ENCODE measurements at regions not wholly inside any gene's neighbourhood (a gene's known extent, or its start where the extent isn't known, plus 50 kb on each side); places are given as distances from the start of the nearest gene placed in this dataset.

DNA sequence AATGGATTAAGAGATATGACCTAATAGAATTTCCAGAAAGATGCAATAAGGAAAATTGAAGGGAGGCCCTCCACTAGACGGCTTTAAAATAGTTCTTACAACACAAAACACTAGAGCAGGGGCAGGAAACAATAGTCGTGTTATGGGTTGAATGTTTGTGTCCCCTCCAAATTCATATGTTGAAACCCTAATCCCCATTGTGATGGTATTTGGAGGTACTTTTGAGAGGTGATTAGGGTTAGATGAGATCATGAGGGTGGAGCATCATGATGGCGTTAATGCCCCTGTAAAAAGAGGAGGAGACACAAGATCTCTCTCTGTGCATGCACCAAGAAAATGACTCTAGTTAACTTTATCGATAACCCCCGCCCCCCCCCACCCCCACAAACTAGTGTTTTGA lies 104.0 kb upstream of the HMGN3 start:
- H3K27ac Mint-ChIP-seq, result no peak overlapping the region
- peaks cover 0 to 3% (median 0%) of the 10 kb centered on the region in 3 donors for H3K9me3 Mint-ChIP-seq
- H3K4me1 Mint-ChIP-seq, result no peaks in the 10 kb centered on the region
- no CpG with 5 or more reads among the region's 5 CpGs for WGBS (ENCODE audit: insufficient coverage)
- DNase-seq, result no peak
- CTCF ChIA-PET, result interaction anchor here in 1 of 2 donors (0.7 kb wide), 1 partner anchor 262 kb away, joined by 4 read pairs; no protein-coding TSS in a partner anchor
- ATAC-seq (replicated peaks in 1 of 4), result no peak
- H3K27me3 Mint-ChIP-seq, result peaks cover 3% of the 10 kb centered on the region in 2 donors
- no peaks in the 10 kb centered on the region for H3K36me3 Mint-ChIP-seq
- Histone ChIP-seq H3K36me3 (ENCODE audit: control insufficient read depth in 2 of 2, extremely low read depth in 1 of 2, insufficient read depth in 1 of 2, low read length in 1 of 2) (no peaks in the 10 kb centered on the region), H3K27ac (ENCODE audit: low read length) (no peak overlapping the region), H3K27me3 (replicated peaks in 1 of 2; ENCODE audit: control insufficient read depth in 2 of 2, extremely low read depth in 1 of 2, insufficient read depth in 2 of 2, low read length in 1 of 2) (no peaks in the 10 kb centered on the region), H3K4me1 (ENCODE audit: control insufficient read depth in 1 of 2, extremely low read depth in 1 of 2, insufficient read depth in 2 of 2, low read length in 2 of 2) (no peaks in the 10 kb centered on the region), H3K4me3 (ENCODE audit: control insufficient read depth in 1 of 2, extremely low read depth in 1 of 2, low read length in 1 of 2) (no peak overlapping the region), H3K9me3 (no peaks in the 10 kb centered on the region)
- POLR2A ChIA-PET, result no interaction called here
- H3K4me3 Mint-ChIP-seq, result no peak overlapping the region

DNA sequence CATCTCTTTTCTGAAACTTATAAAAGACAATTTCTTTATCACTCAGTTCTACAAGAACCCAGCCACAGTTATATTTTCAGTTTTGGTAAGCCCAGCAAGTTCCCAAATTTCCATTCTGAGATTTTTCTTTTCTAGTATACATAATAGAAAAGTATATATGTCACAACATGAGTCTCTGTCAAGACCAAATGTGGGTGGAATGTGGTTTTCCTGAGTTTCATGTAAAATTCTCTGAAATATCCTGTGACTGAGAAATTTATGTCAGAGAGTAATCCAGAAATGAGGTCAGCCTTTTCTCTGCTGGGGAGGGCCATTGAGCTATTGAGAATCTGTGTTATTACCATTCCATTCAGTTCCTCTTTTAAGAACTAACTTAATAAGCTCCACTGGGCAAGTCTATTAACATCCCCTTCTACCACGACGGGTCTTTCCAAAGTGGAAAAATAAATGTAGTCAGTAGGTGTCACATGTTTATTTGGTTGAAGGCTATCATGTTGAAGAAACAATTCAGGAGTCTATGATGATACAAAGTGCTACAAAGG lies 100.7 kb upstream of the HMGN3 start:
- no peaks in the 10 kb centered on the region for H3K4me1 Mint-ChIP-seq
- H3K4me3 Mint-ChIP-seq, result no peak overlapping the region
- H3K27me3 Mint-ChIP-seq, result peaks cover 7 to 19% of the 10 kb centered on the region in 2 donors
- no peak overlapping the region for H3K4me3 ChIP-seq (ENCODE audit: control insufficient read depth in 1 of 2, extremely low read depth in 1 of 2, low read length in 1 of 2)
- CTCF ChIA-PET, result no interaction called here
- POLR2A ChIA-PET, result no interaction called here
- no peaks in the 10 kb centered on the region for H3K4me1 ChIP-seq (ENCODE audit: control insufficient read depth in 1 of 2, extremely low read depth in 1 of 2, insufficient read depth in 2 of 2, low read length in 2 of 2)
- H3K27ac Mint-ChIP-seq, result no peak overlapping the region
- no peaks in the 10 kb centered on the region for H3K36me3 ChIP-seq (ENCODE audit: control insufficient read depth in 2 of 2, extremely low read depth in 1 of 2, insufficient read depth in 1 of 2, low read length in 1 of 2)
- H3K9me3 Mint-ChIP-seq, result no peaks in the 10 kb centered on the region
- ATAC-seq (replicated peaks in 1 of 4), result no peak
- no peaks in the 10 kb centered on the region for H3K9me3 ChIP-seq
- DNase-seq, result no peak
- no CpG with 5 or more reads among the region's 2 CpGs for WGBS (ENCODE audit: insufficient coverage)
- H3K36me3 Mint-ChIP-seq, result no peaks in the 10 kb centered on the region
- H3K27me3 ChIP-seq (replicated peaks in 1 of 2; ENCODE audit: control insufficient read depth in 2 of 2, extremely low read depth in 1 of 2, insufficient read depth in 2 of 2, low read length in 1 of 2), result no peaks in the 10 kb centered on the region
- H3K27ac ChIP-seq (ENCODE audit: low read length), result no peak overlapping the region

DNA sequence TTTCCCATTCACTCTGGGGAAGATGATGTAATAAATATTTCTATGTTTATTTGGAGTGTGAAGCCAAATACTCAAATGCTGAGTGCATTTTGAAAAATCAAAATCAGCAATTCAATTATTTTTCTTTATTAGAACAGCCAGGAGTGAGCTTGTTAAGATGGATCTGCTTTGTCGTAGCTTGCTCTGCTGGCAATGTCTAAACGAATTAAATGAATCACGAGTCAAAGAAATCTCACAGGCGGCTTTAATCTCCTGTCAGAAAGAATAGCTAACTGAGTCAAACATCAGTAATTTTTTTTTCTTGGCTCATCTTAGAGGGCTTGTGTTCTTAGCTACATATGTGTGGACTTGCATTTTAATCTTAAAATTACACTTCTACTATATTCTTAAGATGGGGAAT lies 100.2 kb upstream of the HMGN3 start:
- ChIA-PET CTCF (no interaction called here), POLR2A (no interaction called here)
- Histone ChIP-seq H3K27me3 (replicated peaks in 1 of 2; ENCODE audit: control insufficient read depth in 2 of 2, extremely low read depth in 1 of 2, insufficient read depth in 2 of 2, low read length in 1 of 2) (no peaks in the 10 kb centered on the region), H3K27ac (ENCODE audit: low read length) (no peak overlapping the region), H3K4me3 (ENCODE audit: control insufficient read depth in 1 of 2, extremely low read depth in 1 of 2, low read length in 1 of 2) (no peak overlapping the region), H3K4me1 (ENCODE audit: control insufficient read depth in 1 of 2, extremely low read depth in 1 of 2, insufficient read depth in 2 of 2, low read length in 2 of 2) (no peaks in the 10 kb centered on the region), H3K9me3 (no peaks in the 10 kb centered on the region), H3K36me3 (ENCODE audit: control insufficient read depth in 2 of 2, extremely low read depth in 1 of 2, insufficient read depth in 1 of 2, low read length in 1 of 2) (no peaks in the 10 kb centered on the region)
- Mint-ChIP-seq H3K27ac (no peak overlapping the region), H3K9me3 (no peaks in the 10 kb centered on the region), H3K4me3 (no peak overlapping the region), H3K27me3 (peaks cover 7 to 19% of the 10 kb centered on the region in 2 donors), H3K36me3 (no peaks in the 10 kb centered on the region), H3K4me1 (no peaks in the 10 kb centered on the region)
- DNase-seq (no peak), ATAC-seq (replicated peaks in 1 of 4) (no peak)
- no CpG with 5 or more reads among the region's 4 CpGs for WGBS (ENCODE audit: insufficient coverage)

DNA sequence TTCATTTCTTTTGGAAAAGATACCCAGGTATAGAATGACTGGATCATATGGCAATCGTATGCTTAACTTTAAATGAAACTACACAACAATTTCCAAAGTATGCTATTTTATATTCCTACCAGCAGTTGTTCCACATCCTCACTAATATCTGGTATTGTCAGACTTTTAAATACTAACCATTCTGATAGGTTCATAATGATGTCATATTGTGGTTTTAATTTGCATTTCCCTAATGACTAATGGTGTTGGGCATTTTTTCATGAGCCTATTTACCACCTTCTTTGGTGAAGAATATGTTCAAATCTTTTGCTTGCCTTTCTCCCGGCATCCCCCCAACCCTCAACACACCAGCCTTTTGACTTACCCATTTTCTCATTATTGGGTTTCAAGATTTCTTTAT lies 96.2 kb upstream of the HMGN3 start:
- H3K9me3 Mint-ChIP-seq, result peaks cover 0 to 3% (median 0%) of the 10 kb centered on the region in 3 donors
- DNase-seq, result no peak
- H3K4me3 Mint-ChIP-seq, result no peak overlapping the region

DNA sequence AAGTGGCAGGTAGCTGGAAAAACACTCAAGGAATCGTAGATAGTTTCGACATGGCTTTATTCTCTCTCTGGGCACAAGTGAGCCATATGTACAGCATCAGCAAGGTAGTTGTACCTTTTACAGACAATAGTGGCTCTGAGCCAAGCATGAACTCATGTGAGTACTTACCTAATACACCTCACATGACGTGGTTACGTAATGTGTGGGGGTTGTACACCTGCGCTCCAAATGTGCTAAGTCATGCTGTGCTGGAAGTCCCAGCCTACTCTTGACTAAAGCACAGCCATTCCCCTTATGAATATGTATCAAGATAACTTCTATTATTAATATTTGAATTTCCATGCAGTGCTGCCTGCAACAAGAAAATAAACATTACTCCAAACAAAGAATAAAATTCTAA lies 78.8 kb upstream of the HMGN3 start:
- CTCF ChIA-PET, result no interaction called here
- no peak overlapping the region for H3K4me3 Mint-ChIP-seq

More for the DNA sequence above, 96.2 kb upstream of the HMGN3 start:
- no peak overlapping the region for H3K27ac Mint-ChIP-seq
- peaks cover 10 to 27% of the 10 kb centered on the region in 2 donors for H3K27me3 Mint-ChIP-seq
- Histone ChIP-seq H3K27me3 (replicated peaks in 1 of 2; ENCODE audit: control insufficient read depth in 2 of 2, extremely low read depth in 1 of 2, insufficient read depth in 2 of 2, low read length in 1 of 2) (no peaks in the 10 kb centered on the region), H3K9me3 (no peaks in the 10 kb centered on the region), H3K4me3 (ENCODE audit: control insufficient read depth in 1 of 2, extremely low read depth in 1 of 2, low read length in 1 of 2) (no peak overlapping the region), H3K27ac (ENCODE audit: low read length) (no peak overlapping the region), H3K4me1 (ENCODE audit: control insufficient read depth in 1 of 2, extremely low read depth in 1 of 2, insufficient read depth in 2 of 2, low read length in 2 of 2) (no peaks in the 10 kb centered on the region), H3K36me3 (ENCODE audit: control insufficient read depth in 2 of 2, extremely low read depth in 1 of 2, insufficient read depth in 1 of 2, low read length in 1 of 2) (no peaks in the 10 kb centered on the region)
- H3K4me1 Mint-ChIP-seq, result no peaks in the 10 kb centered on the region
- ChIA-PET CTCF (interaction anchor here in 1 of 2 donors (0.6 kb wide), 1 partner anchor 1808 kb away, joined by 3 read pairs; no protein-coding TSS in a partner anchor), POLR2A (no interaction called here)
- no peak for ATAC-seq (replicated peaks in 1 of 4)
- no CpG with 5 or more reads among the region's 2 CpGs for WGBS (ENCODE audit: insufficient coverage)
- H3K36me3 Mint-ChIP-seq, result no peaks in the 10 kb centered on the region

DNA sequence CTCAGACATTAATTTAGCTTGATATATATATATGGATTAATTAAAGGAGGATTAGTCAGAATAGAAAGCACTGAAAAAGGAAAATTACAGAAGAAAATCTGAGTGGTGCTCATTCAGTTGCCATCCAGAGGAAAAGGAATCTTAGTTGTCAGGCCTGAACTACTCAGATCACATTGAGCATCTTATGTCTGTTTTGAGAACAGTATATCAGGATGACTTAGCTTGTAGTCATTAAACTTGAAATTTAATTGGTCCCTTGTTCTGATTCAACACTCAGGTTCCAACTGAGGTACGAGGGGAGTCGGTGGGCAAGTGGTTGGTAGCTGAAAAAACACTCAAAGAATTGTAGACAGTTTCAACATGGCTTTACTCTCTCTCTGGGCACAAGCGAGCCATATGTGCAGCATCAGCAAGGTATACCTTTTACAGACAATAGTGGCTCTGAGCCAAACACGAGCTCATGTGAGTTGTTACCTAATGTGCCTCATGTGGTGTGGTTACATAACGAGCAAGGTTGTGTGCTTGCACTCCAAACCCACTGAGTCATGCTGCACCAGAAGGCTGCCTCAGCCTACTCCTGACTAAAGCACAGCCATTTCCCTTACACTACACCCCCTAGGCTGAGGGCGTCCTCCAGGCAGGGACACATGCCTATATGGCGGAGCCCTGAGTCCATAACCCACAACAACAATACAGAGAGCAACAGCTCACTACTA lies 73.0 kb upstream of the HMGN3 start:
- Histone ChIP-seq H3K4me1 (ENCODE audit: control insufficient read depth in 1 of 2, extremely low read depth in 1 of 2, insufficient read depth in 2 of 2, low read length in 2 of 2) (no peaks in the 10 kb centered on the region), H3K36me3 (ENCODE audit: control insufficient read depth in 2 of 2, extremely low read depth in 1 of 2, insufficient read depth in 1 of 2, low read length in 1 of 2) (no peaks in the 10 kb centered on the region), H3K27ac (ENCODE audit: low read length) (no peak overlapping the region), H3K4me3 (ENCODE audit: control insufficient read depth in 1 of 2, extremely low read depth in 1 of 2, low read length in 1 of 2) (no peak overlapping the region), H3K27me3 (replicated peaks in 1 of 2; ENCODE audit: control insufficient read depth in 2 of 2, extremely low read depth in 1 of 2, insufficient read depth in 2 of 2, low read length in 1 of 2) (peaks cover 0 to 3% of the 10 kb centered on the region in 2 experiments), H3K9me3 (no peaks in the 10 kb centered on the region)
- Mint-ChIP-seq H3K27me3 (no peaks in the 10 kb centered on the region), H3K4me3 (no peak overlapping the region), H3K9me3 (no peaks in the 10 kb centered on the region), H3K36me3 (no peaks in the 10 kb centered on the region), H3K4me1 (no peaks in the 10 kb centered on the region), H3K27ac (no peak overlapping the region)
- DNase-seq, result no peak
- 81% methylated on average over 5 of the region's 7 CpGs for WGBS (ENCODE audit: insufficient coverage)
- ATAC-seq (replicated peaks in 1 of 4), result no peak
- ChIA-PET CTCF (no interaction called here), POLR2A (no interaction called here)

More for the DNA sequence above, 78.8 kb upstream of the HMGN3 start:
- Mint-ChIP-seq H3K4me1 (no peaks in the 10 kb centered on the region), H3K27me3 (peaks cover 0 to 4% of the 10 kb centered on the region in 2 donors), H3K36me3 (no peaks in the 10 kb centered on the region), H3K27ac (no peak overlapping the region), H3K9me3 (no peaks in the 10 kb centered on the region)
- Histone ChIP-seq H3K4me1 (ENCODE audit: control insufficient read depth in 1 of 2, extremely low read depth in 1 of 2, insufficient read depth in 2 of 2, low read length in 2 of 2) (no peaks in the 10 kb centered on the region), H3K9me3 (no peaks in the 10 kb centered on the region), H3K36me3 (ENCODE audit: control insufficient read depth in 2 of 2, extremely low read depth in 1 of 2, insufficient read depth in 1 of 2, low read length in 1 of 2) (no peaks in the 10 kb centered on the region), H3K27ac (ENCODE audit: low read length) (no peak overlapping the region), H3K27me3 (replicated peaks in 1 of 2; ENCODE audit: control insufficient read depth in 2 of 2, extremely low read depth in 1 of 2, insufficient read depth in 2 of 2, low read length in 1 of 2) (peaks cover 0 to 7% of the 10 kb centered on the region in 2 experiments), H3K4me3 (ENCODE audit: control insufficient read depth in 1 of 2, extremely low read depth in 1 of 2, low read length in 1 of 2) (no peak overlapping the region)
- 100% methylated on average over 2 of the region's 5 CpGs for WGBS (ENCODE audit: insufficient coverage)
- DNase-seq (no peak), ATAC-seq (replicated peaks in 1 of 4) (no peak)
- POLR2A ChIA-PET, result no interaction called here

All from T-cell (primary cell).